ENCODE measurements at regions not wholly inside any gene's neighbourhood (a gene's known extent, or its start where the extent isn't known, plus 50 kb on each side); places are given as distances from the start of the nearest gene placed in this dataset.

GRCh38 chr7:32428546-32428945, 61.6 kb downstream of the LSM5 start:
- DNase-seq (ENCODE audit: low read depth): no peak

GRCh38 chr7:32427769-32428291, 62.4 kb downstream of the LSM5 start:
- DNase-seq (ENCODE audit: low read depth): no peak

DNA sequence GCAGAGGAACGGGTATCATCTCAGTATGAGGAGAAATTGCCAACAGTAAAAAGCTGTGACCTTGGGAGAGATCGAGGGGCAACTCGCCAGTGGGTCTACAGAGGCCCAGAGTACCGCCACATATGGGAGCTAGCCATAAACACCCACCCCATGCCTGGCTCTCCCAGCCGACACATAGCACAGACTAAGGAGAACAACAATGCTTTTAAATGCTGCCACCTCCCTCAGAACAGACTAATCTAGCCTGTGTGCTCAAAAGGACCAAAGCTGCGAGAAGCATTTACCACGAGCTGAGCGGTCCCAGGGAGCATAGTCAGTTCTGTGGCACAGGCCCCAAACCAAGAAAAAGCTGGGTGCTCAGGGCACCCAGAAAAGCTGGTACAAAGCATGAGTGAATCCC, 73.3 kb downstream of the LSM5 start:
- DNase-seq (ENCODE audit: low read depth): no peak

GRCh38 chr7:32415936-32416335, 74.2 kb downstream of the LSM5 start:
- DNase-seq (ENCODE audit: low read depth): no peak

DNA sequence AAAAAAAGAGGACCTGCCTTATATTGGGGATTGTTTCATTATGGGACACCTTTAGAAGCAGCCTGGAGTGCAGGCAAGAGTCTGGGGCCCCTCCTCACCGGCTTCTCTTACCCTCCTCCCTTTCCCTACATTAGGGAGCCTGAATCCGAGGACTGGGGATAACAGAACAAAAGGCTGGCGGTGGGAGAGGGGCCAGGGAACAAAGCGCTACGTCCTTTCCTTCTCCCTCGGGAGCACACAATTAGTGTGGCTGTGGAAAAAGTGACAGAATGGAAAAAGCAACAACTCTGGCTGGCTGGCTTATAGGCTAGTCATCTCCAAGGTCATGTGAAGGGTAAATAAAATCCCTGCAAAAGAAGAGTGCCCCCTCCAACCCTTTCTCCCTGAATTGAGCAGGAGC, 74.7 kb downstream of the LSM5 start:
- DNase-seq (ENCODE audit: low read depth): no peak

- DNase-seq (ENCODE audit: low read depth): no peak
Measured at GRCh38 chr7:32412471-32412870, 77.7 kb downstream of the LSM5 start.

DNA sequence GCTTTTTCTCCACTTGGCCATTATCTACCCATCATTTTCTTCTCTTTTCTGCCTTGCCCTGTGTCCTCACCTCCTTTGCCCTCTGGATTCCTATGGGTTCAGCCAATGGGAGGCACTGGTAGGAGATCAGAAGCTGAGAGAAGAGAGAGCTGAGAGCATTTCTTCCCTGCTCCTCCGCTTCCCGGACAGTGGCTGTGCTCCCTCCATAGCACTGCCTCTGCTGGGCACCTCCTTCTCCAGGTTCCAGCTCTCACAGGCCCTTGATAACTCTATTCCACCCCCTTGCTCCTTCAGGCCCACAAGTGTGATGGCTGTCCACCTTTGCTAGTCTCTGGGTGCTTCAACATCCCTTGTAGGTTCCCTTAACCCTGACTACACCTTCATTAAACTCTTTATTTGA, 79.6 kb downstream of the LSM5 start:
- DNase-seq (ENCODE audit: low read depth): no peak

GRCh38 chr7:32406386-32406785, 83.8 kb downstream of the LSM5 start:
- no peak for DNase-seq (ENCODE audit: low read depth)

GRCh38 chr7:32403463-32404229, 86.5 kb downstream of the LSM5 start:
- no peak for DNase-seq (ENCODE audit: low read depth)

GRCh38 chr7:32400676-32401075, 89.5 kb downstream of the LSM5 start:
- DNase-seq (ENCODE audit: low read depth): no peak

GRCh38 chr7:32399311-32399710, 90.9 kb downstream of the LSM5 start:
- no peak for DNase-seq (ENCODE audit: low read depth)

GRCh38 chr7:32395168-32395567, 95.0 kb downstream of the LSM5 start:
- DNase-seq (ENCODE audit: low read depth): no peak

GRCh38 chr7:32393861-32394260, 96.3 kb downstream of the LSM5 start:
- no peak for DNase-seq (ENCODE audit: low read depth)

DNA sequence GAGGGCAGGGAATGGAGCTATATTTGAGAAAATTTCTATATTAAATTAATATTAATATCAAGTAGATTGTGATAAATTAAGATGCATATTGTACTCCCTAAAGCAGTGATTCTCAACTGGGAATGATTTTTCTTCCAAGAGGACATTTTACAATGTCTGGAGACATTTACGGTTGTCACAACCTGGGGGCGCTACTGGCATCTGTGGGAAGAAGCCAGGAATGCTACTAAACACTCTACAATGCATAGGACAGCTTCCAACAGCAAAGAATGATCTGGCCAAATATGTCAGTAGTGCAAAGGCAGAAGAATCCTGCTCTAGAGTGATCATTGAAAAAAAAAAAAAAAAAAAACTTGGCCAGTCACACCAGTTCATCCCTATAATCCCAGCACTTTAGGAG, 100.0 kb downstream of the LSM5 start:
- DNase-seq (ENCODE audit: low read depth): no peak

DNA sequence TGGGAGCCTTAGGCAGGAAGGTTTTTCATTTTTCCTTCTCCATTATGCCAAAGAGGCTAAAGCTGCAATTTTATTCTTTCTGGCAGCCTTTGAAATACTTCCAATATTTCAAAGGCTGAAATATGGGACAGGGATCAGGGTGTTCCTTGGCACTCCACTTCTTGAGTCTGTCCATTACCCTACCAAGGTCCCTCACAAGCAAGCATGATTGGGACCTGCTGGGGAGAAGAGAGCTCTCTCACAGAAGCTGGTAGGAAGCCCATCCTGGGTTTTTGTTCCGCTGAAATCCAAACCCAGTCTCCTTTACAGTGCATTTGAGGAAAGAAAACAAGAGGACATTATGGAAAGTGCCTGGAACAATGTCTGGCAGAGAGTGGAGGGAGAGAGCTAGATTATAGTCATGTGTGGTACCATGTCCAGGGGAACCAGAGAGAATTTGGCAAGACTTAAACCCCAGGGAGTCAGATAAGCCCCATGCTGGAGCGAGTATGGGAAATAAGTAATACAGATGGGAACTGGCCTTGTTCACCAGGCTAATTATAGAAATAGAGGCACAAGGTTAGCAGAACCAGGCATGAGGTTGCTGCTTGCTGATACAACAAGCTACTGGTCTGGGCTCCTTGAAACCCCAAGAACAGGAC, 104.7 kb downstream of the LSM5 start:
- DNase-seq (ENCODE audit: low read depth): no peak

DNA sequence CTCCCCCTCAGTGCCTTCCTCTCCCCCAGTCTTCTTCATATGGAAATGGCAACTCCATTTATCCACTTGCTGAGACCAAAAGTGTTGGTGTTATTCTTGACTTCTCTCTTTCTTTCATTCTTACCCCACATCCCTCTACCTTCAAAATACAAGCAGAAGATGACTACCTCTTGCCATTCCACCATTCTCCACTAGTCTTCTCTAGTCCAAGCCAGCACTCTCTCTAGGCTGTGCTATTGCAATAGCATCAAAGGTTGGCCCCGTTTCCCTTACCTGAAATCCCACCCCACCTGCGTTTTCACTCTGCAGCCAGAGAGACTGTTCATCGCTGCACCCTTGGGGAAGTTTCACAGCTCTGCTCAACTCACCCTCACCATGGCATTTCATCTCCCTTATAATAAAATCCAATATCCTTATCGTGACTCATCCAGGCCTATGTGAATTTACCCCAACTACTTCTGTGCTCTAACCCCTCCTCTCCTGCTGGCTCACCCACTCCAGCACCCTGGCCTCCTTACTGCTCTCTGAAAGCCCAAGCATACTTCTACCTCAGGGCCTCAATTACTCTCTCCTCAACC, 109.1 kb downstream of the LSM5 start:
- DNase-seq (ENCODE audit: low read depth): no peak

- no peak for DNase-seq (ENCODE audit: low read depth)
Measured at GRCh38 chr7:32379510-32380112, 110.6 kb downstream of the LSM5 start.

DNA sequence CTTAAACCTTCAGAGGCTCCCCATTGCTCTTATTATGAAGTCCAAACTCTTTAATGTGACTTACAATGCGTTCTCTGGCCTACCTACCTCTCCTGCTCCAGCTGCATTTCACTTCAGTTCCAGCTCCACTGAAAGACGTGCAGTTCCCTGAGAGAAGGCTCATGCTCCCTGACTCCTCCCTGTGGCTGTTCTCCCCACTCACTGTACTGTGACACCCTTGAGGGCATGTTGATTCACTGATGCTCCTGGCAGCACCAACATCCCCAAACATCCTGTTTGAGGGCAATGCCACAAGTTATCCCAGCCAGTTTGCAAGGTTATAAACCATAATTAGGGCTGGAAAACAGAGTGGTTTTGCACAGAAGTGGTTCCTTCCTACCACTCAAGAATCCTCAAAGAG, 111.2 kb downstream of the LSM5 start:
- no peak for DNase-seq (ENCODE audit: low read depth)

DNA sequence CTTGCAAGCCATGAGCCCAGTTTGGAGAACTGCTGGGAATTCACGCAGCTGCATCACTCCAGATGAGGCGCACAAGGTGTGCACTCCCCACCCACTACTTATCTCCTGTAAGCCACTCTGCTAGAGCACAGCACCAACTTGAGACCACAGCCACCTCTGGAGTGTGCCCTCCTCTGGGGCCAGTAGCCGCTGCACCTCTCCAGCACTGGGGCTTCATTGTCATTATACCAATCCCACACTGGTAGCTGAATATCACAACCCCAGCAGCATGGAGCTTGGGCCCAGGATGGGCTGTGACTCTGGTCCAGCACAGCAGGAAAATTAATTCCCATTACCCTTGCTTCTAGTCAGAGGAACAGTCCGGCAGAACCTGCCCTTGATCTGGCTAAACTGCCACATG, 125.6 kb downstream of the LSM5 start:
- no peak for DNase-seq (ENCODE audit: low read depth)

- no peak for DNase-seq (ENCODE audit: low read depth)
Measured at GRCh38 chr7:32360127-32360526, 130.1 kb downstream of the LSM5 start.

GRCh38 chr7:32357535-32358277, 132.5 kb downstream of the LSM5 start:
- no peak for DNase-seq (ENCODE audit: low read depth)
